HL-60 (cell line): ENCODE measurements at regions not wholly inside any gene's neighbourhood (a gene's known extent, or its start where the extent isn't known, plus 50 kb on each side); places are given as distances from the start of the nearest gene placed in this dataset.
A peak's percentile ranks its signal among the peaks of the same experiment; 100 is the strongest.

ENCODE experiments used
- DNase-seq, 2 experiments: peaks; one replicate each; pipeline ENCODE4 v3.0.0-alpha.2; 2010 to 2020; ENCODE audit warnings: low read depth in 1 of 2, low spot score in 1 of 2
- H3K27ac ChIP-seq: fragments of 250-450 bp; sonication (Bioruptor Pico); replicated peaks from 2 replicates; pipeline ENCODE4 v1.5.1; 2020; ENCODE audit warnings: mild to moderate bottlenecking, moderate library complexity
- H3K27me3 ChIP-seq: fragments of 250-450 bp; sonication (Bioruptor Pico); 2 replicates; pipeline ENCODE4 v1.5.1; 2021; ENCODE audit warnings: mild to moderate bottlenecking, moderate library complexity; ENCODE audit not compliant: insufficient read depth, poor library complexity, severe bottlenecking
- H3K4me3 ChIP-seq: replicated peaks from 2 replicates; pipeline ENCODE4 v1.5.1; 2011; ENCODE audit warnings: mild to moderate bottlenecking, control low read depth, low read length; ENCODE audit not compliant: insufficient read depth
- CTCF ChIP-seq: IDR thresholded peaks from one replicate; pipeline ENCODE4 v1.5.1; 2011; ENCODE audit warnings: low read length, control low read depth, inconsistent platforms; ENCODE audit not compliant: insufficient read depth
- GABPA ChIP-seq: IDR thresholded peaks from 2 replicates; pipeline ENCODE4 v1.6.1; 2012; ENCODE audit warnings: low read depth
- POLR2AphosphoS5 ChIP-seq: IDR thresholded peaks from 2 replicates; pipeline ENCODE4 v1.6.1; 2012; ENCODE audit warnings: low read depth
- REST ChIP-seq: IDR thresholded peaks from 2 replicates; pipeline ENCODE4 v1.6.1; 2012; ENCODE audit warnings: low read depth; ENCODE audit not compliant: insufficient replicate concordance
- SPI1 ChIP-seq: IDR thresholded peaks from 2 replicates; pipeline ENCODE4 v1.6.1; 2012; ENCODE audit warnings: low read depth, mild to moderate bottlenecking, borderline replicate concordance

- no peak for DNase-seq
- TF ChIP-seq GABPA (no peak), SPI1 (no peak), REST (no peak), CTCF (no peak), POLR2AphosphoS5 (no peak)
- H3K4me3 ChIP-seq = no peak overlapping the region
- H3K27me3 ChIP-seq = peaks cover 2% of the 10 kb centered on the region
- H3K27ac ChIP-seq = no peak overlapping the region
These were observed 82.3 kb downstream of the PRLHR start for GRCh38 chr10:118513174-118513573.

- TF ChIP-seq CTCF = no peak
- no peak for TF ChIP-seq REST
- no peak for TF ChIP-seq POLR2AphosphoS5
- TF ChIP-seq GABPA = no peak
- no peak for TF ChIP-seq SPI1
- Histone ChIP-seq H3K27ac (no peak overlapping the region), H3K4me3 (no peak overlapping the region), H3K27me3 (peaks cover 2% of the 10 kb centered on the region)
- DNase-seq = peak; percentile 16 to 57
These were observed 83.7 kb downstream of the PRLHR start for GRCh38 chr10:118511711-118512110.

- H3K27ac ChIP-seq = no peak overlapping the region
- no peak for TF ChIP-seq GABPA
- no peak overlapping the region for H3K4me3 ChIP-seq
- DNase-seq = no peak
- peaks cover 2% of the 10 kb centered on the region for H3K27me3 ChIP-seq
These were observed 86.6 kb downstream of the PRLHR start for GRCh38 chr10:118508863-118509262.

- no peak for DNase-seq
- H3K4me3 ChIP-seq = no peak overlapping the region
- no peak for TF ChIP-seq GABPA
- no peak for TF ChIP-seq CTCF
- no peak for TF ChIP-seq REST
- TF ChIP-seq POLR2AphosphoS5 = no peak
- no peak for TF ChIP-seq SPI1
- peaks cover 2% of the 10 kb centered on the region for H3K27me3 ChIP-seq
- no peak overlapping the region for H3K27ac ChIP-seq
These were observed 87.1 kb downstream of the PRLHR start for GRCh38 chr10:118508355-118508754.
